Right forelimb (tissue), 1 donor: ENCODE measurements at regions not wholly inside any gene's neighbourhood (a gene's known extent, or its start where the extent isn't known, plus 50 kb on each side); places are given as distances from the start of the nearest gene placed in this dataset.
"Not testable (repeated sequence)": the region's sequence is repeated elsewhere in the genome, so short reads cannot be mapped to it uniquely, and the experiment has no call there.

Experiments
- DNase-seq: peaks from one replicate; pipeline ENCODE4 v3.0.0-alpha.2; 2018

GRCh38 chr5:39946356-39947045 lies 521.7 kb upstream of the DAB2 start:
- no peak for DNase-seq

GRCh38 chr5:39945870-39946269 lies 521.1 kb upstream of the DAB2 start:
- DNase-seq = no peak

GRCh38 chr5:39943811-39944210 lies 519.0 kb upstream of the DAB2 start:
- DNase-seq = no peak

- DNase-seq = no peak
These were observed 517.8 kb upstream of the DAB2 start for GRCh38 chr5:39942606-39943005.

- DNase-seq = no peak
These were observed 516.6 kb upstream of the DAB2 start for GRCh38 chr5:39941416-39941815.

GRCh38 chr5:39934830-39935229 lies 510.1 kb upstream of the DAB2 start:
- DNase-seq = no peak

- no peak for DNase-seq
These were observed 508.3 kb upstream of the DAB2 start for GRCh38 chr5:39933061-39933460.

- no peak for DNase-seq
These were observed 503.9 kb upstream of the DAB2 start for GRCh38 chr5:39928709-39929108.

- no peak for DNase-seq
These were observed 495.1 kb upstream of the DAB2 start for GRCh38 chr5:39919876-39920275.

- DNase-seq = no peak
These were observed 488.1 kb upstream of the DAB2 start for GRCh38 chr5:39912906-39913305.

- DNase-seq = not testable (repeated sequence)
These were observed 482.6 kb upstream of the DAB2 start for GRCh38 chr5:39907267-39907951.

- DNase-seq = no peak
These were observed 481.4 kb upstream of the DAB2 start for GRCh38 chr5:39906146-39906545.

GRCh38 chr5:39905356-39905755 lies 480.6 kb upstream of the DAB2 start:
- DNase-seq = no peak

- DNase-seq = no peak
These were observed 477.8 kb upstream of the DAB2 start for GRCh38 chr5:39902626-39903025.

- no peak for DNase-seq
These were observed 474.0 kb upstream of the DAB2 start for GRCh38 chr5:39898731-39899130.

GRCh38 chr5:39896706-39897105 lies 471.9 kb upstream of the DAB2 start:
- DNase-seq = no peak

GRCh38 chr5:39896104-39896503 lies 471.3 kb upstream of the DAB2 start:
- no peak for DNase-seq

- DNase-seq = no peak
These were observed 467.9 kb upstream of the DAB2 start for GRCh38 chr5:39892708-39893107.

- DNase-seq = no peak
These were observed 466.6 kb upstream of the DAB2 start for GRCh38 chr5:39891376-39891775.

GRCh38 chr5:39880985-39881384 lies 456.2 kb upstream of the DAB2 start:
- no peak for DNase-seq

- DNase-seq = no peak
These were observed 452.7 kb upstream of the DAB2 start for GRCh38 chr5:39877479-39877878.

GRCh38 chr5:39876146-39876545 lies 451.4 kb upstream of the DAB2 start:
- DNase-seq = no peak

GRCh38 chr5:39870137-39870536 lies 445.4 kb upstream of the DAB2 start:
- no peak for DNase-seq

GRCh38 chr5:39869396-39869795 lies 444.6 kb upstream of the DAB2 start:
- no peak for DNase-seq

- DNase-seq = no peak
These were observed 443.1 kb upstream of the DAB2 start for GRCh38 chr5:39867923-39868322.
